ENCODE measurements at regions not wholly inside any gene's neighbourhood (a gene's known extent, or its start where the extent isn't known, plus 50 kb on each side); places are given as distances from the start of the nearest gene placed in this dataset.

- no peak for TF ChIP-seq ZNF138 (tag by site-specific recombination; IDR thresholded peaks at IDR 0.05; ENCODE audit: borderline replicate concordance)
- no peak for TF ChIP-seq ZNF274 (IDR thresholded peaks at IDR 0.05; ENCODE audit: low read length)
- TF ChIP-seq ZNF274 (tag by site-specific recombination; IDR thresholded peaks at IDR 0.05; ENCODE audit: borderline replicate concordance) = no peak
- no peak for TF ChIP-seq ZNF114 (tag by site-specific recombination; IDR thresholded peaks at IDR 0.05)
- TF ChIP-seq, protein P1, sequence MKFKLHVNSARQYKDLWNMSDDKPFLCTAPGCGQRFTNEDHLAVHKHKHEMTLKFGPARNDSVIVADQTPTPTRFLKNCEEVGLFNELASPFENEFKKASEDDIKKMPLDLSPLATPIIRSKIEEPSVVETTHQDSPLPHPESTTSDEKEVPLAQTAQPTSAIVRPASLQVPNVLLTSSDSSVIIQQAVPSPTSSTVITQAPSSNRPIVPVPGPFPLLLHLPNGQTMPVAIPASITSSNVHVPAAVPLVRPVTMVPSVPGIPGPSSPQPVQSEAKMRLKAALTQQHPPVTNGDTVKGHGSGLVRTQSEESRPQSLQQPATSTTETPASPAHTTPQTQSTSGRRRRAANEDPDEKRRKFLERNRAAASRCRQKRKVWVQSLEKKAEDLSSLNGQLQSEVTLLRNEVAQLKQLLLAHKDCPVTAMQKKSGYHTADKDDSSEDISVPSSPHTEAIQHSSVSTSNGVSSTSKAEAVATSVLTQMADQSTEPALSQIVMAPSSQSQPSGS (tag by site-specific recombination; IDR thresholded peaks at IDR 0.05; ENCODE audit: low read depth) = no peak
Observed at GRCh38 chr13:40176242-40176641, 490.2 kb downstream of the FOXO1 start.
